ENCODE measurements at regions not wholly inside any gene's neighbourhood (a gene's known extent, or its start where the extent isn't known, plus 50 kb on each side); places are given as distances from the start of the nearest gene placed in this dataset.

- no peak overlapping the region for H3K4me3 ChIP-seq
- no peaks in the 10 kb centered on the region for H3K27me3 ChIP-seq (replicated peaks in 1 of 7)
- H3K9me3 ChIP-seq, result peaks cover 0 to 11% (median 3%) of the 10 kb centered on the region in 8 donors
- WGBS, 5 donors, result 53 to 73% (median 59%) methylated on average over 1 of the region's 1 CpG
- intact Hi-C loops (cut with DNase I; ENCODE audit: low total_unique reads), result no loop called here
- H3K27ac ChIP-seq, result no peak overlapping the region
- peaks cover 0 to 9% (median 2%) of the 10 kb centered on the region in 6 donors for H3K4me1 ChIP-seq
- no peak for TF ChIP-seq CTCF (IDR thresholded peaks at IDR 0.05 in 8 of 11, conservative IDR thresholded peaks at IDR 0.05 in 3 of 11)
- TF ChIP-seq POLR2AphosphoS5 (IDR thresholded peaks at IDR 0.05), result no peak
- TF ChIP-seq POLR2A (IDR thresholded peaks at IDR 0.05), result no peak
- no peak for DNase-seq
- H3K36me3 ChIP-seq, result no peaks in the 10 kb centered on the region
Measured at GRCh38 chr4:81577392-81577791, 105.7 kb upstream of the RASGEF1B start.

- 84 to 94% (median 91%) methylated on average over 3 of the region's 3 CpGs for WGBS, 5 donors
Measured at GRCh38 chr4:81574991-81575390, 103.3 kb upstream of the RASGEF1B start.

GRCh38 chr4:81573840-81574239 is 102.1 kb upstream of the RASGEF1B start:
- Histone ChIP-seq H3K4me3 (no peak overlapping the region), H3K9me3 (no peaks in the 10 kb centered on the region), H3K4me1 (peaks cover 0 to 9% (median 2%) of the 10 kb centered on the region in 6 donors), H3K27me3 (replicated peaks in 1 of 7) (no peaks in the 10 kb centered on the region), H3K36me3 (no peaks in the 10 kb centered on the region), H3K27ac (no peak overlapping the region)
- no peak for DNase-seq
- intact Hi-C loops (cut with DNase I; ENCODE audit: low total_unique reads), result no loop called here
- TF ChIP-seq POLR2A (IDR thresholded peaks at IDR 0.05), result no peak
- no peak for TF ChIP-seq CTCF (IDR thresholded peaks at IDR 0.05 in 8 of 11, conservative IDR thresholded peaks at IDR 0.05 in 3 of 11)
- no peak for TF ChIP-seq POLR2AphosphoS5 (IDR thresholded peaks at IDR 0.05)
- WGBS, 5 donors, result 59 to 73% (median 67%) methylated on average over 4 of the region's 4 CpGs

More at GRCh38 chr4:81574991-81575390, 103.3 kb upstream of the RASGEF1B start:
- intact Hi-C loops (cut with DNase I; ENCODE audit: low total_unique reads), result no loop called here
- Histone ChIP-seq H3K27me3 (replicated peaks in 1 of 7) (no peaks in the 10 kb centered on the region), H3K27ac (no peak overlapping the region), H3K4me1 (peaks cover 0 to 9% (median 2%) of the 10 kb centered on the region in 6 donors), H3K4me3 (no peak overlapping the region), H3K9me3 (no peaks in the 10 kb centered on the region), H3K36me3 (no peaks in the 10 kb centered on the region)
- no peak for TF ChIP-seq CTCF (IDR thresholded peaks at IDR 0.05 in 8 of 11, conservative IDR thresholded peaks at IDR 0.05 in 3 of 11)
- DNase-seq, result no peak

- DNase-seq, result no peak
- H3K9me3 ChIP-seq, result no peaks in the 10 kb centered on the region
- intact Hi-C loops (cut with DNase I; ENCODE audit: low total_unique reads), result no loop called here
- TF ChIP-seq POLR2A (IDR thresholded peaks at IDR 0.05), result no peak
- no peak for TF ChIP-seq POLR2AphosphoS5 (IDR thresholded peaks at IDR 0.05)
- TF ChIP-seq CTCF (IDR thresholded peaks at IDR 0.05 in 8 of 11, conservative IDR thresholded peaks at IDR 0.05 in 3 of 11), result no peak
- no peaks in the 10 kb centered on the region for H3K27me3 ChIP-seq (replicated peaks in 1 of 7)
- no peak overlapping the region for H3K4me3 ChIP-seq
- no peaks in the 10 kb centered on the region for H3K36me3 ChIP-seq
- H3K27ac ChIP-seq, result no peak overlapping the region
- peaks cover 0 to 15% (median 4%) of the 10 kb centered on the region in 6 donors for H3K4me1 ChIP-seq
Measured at GRCh38 chr4:81572402-81572801, 100.7 kb upstream of the RASGEF1B start.

All from spleen (tissue), 11 donors.